Thymus (tissue), 11 donors: ENCODE measurements at regions not wholly inside any gene's neighbourhood (a gene's known extent, or its start where the extent isn't known, plus 50 kb on each side); places are given as distances from the start of the nearest gene placed in this dataset.

Source experiments
- DNase-seq, 9 donors: peaks; one replicate each; pipeline ENCODE4 v3.0.0-alpha.2; 2013; ENCODE audit warnings: low spot score in 9 of 9, low read depth in 6 of 9, missing footprints in 1 of 9
- H3K27ac ChIP-seq, 2 donors: one replicate each; pipeline ENCODE4 v1.5.1; 2013; ENCODE audit warnings: control low read depth in 1 of 2, low read depth in 1 of 2, low read length in 1 of 2, mild to moderate bottlenecking in 1 of 2, moderate library complexity in 1 of 2
- H3K27me3 ChIP-seq, 2 donors: one replicate each; pipeline ENCODE4 v1.5.1; 2013; ENCODE audit warnings: low read length in 1 of 2; ENCODE audit not compliant: control insufficient read depth in 2 of 2, insufficient read depth in 1 of 2
- H3K36me3 ChIP-seq, 2 donors: one replicate each; pipeline ENCODE4 v1.5.1; 2013; ENCODE audit warnings: low read length in 1 of 2, mild to moderate bottlenecking in 1 of 2, moderate library complexity in 1 of 2; ENCODE audit not compliant: control insufficient read depth in 2 of 2, insufficient read depth in 2 of 2
- H3K4me1 ChIP-seq, 2 donors: one replicate each; pipeline ENCODE4 v1.5.1; 2013; ENCODE audit warnings: low read length in 2 of 2; ENCODE audit not compliant: control insufficient read depth in 2 of 2, insufficient read depth in 2 of 2
- H3K4me3 ChIP-seq, 2 donors: one replicate each; pipeline ENCODE4 v1.5.1; 2013; ENCODE audit warnings: low read length in 2 of 2, control low read depth in 1 of 2, mild to moderate bottlenecking in 1 of 2
- H3K9me3 ChIP-seq, 2 donors: one replicate each; pipeline ENCODE4 v1.5.1; 2013; ENCODE audit warnings: low read length in 1 of 2, mild to moderate bottlenecking in 1 of 2; ENCODE audit not compliant: control insufficient read depth in 2 of 2, insufficient read depth in 1 of 2
- WGBS: extraction: QIAGEN DNeasy Blood & Tissue Kit; methylation state at CpG from one replicate; pipeline ENCODE4 v1.1.7; 2013; 5-methylcytosine and 5-hydroxymethylcytosine counted together
- donor health status: healthy.

DNA sequence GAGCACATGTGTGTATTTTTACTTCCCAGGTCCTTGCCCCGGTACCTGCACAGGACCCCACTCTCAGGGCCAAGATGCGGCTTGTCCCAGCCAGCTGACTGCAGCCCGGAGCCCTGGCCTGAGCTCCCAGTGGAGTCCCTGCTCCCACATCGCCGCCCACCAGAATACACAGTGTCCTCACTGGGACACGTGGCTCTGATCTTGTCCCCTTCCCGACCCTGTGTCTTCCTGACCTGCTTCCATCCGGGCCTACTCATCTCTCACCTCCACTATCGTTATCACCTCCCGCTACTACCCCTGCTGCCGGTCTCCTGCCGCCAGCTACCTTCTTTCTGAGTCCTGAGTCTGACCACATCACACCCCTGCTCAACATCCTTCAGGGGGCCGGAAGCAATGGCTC is 146.3 kb upstream of the CHST15 start:
- no peaks in the 10 kb centered on the region for H3K9me3 ChIP-seq
- H3K4me3 ChIP-seq, result no peak overlapping the region
- DNase-seq, result no peak
- no peak overlapping the region for H3K27ac ChIP-seq
- no peaks in the 10 kb centered on the region for H3K4me1 ChIP-seq
- no peaks in the 10 kb centered on the region for H3K27me3 ChIP-seq
- WGBS, result 93% methylated on average over 13 of the region's 13 CpGs
- H3K36me3 ChIP-seq, result no peaks in the 10 kb centered on the region

- H3K4me3 ChIP-seq, result no peak overlapping the region
- H3K27me3 ChIP-seq, result no peaks in the 10 kb centered on the region
- H3K36me3 ChIP-seq, result no peaks in the 10 kb centered on the region
- no peak overlapping the region for H3K27ac ChIP-seq
- H3K9me3 ChIP-seq, result no peaks in the 10 kb centered on the region
- 91% methylated on average over 2 of the region's 2 CpGs for WGBS
- H3K4me1 ChIP-seq, result no peaks in the 10 kb centered on the region
- DNase-seq, result no peak
These were observed 145.7 kb upstream of the CHST15 start for GRCh38 chr10:124239134-124239533.

GRCh38 chr10:124238367-124238766 is 145.0 kb upstream of the CHST15 start:
- Histone ChIP-seq H3K27me3 (no peaks in the 10 kb centered on the region), H3K4me3 (no peak overlapping the region), H3K36me3 (no peaks in the 10 kb centered on the region), H3K4me1 (no peaks in the 10 kb centered on the region), H3K9me3 (no peaks in the 10 kb centered on the region), H3K27ac (no peak overlapping the region)
- 93% methylated on average over 8 of the region's 8 CpGs for WGBS
- no peak for DNase-seq

DNA sequence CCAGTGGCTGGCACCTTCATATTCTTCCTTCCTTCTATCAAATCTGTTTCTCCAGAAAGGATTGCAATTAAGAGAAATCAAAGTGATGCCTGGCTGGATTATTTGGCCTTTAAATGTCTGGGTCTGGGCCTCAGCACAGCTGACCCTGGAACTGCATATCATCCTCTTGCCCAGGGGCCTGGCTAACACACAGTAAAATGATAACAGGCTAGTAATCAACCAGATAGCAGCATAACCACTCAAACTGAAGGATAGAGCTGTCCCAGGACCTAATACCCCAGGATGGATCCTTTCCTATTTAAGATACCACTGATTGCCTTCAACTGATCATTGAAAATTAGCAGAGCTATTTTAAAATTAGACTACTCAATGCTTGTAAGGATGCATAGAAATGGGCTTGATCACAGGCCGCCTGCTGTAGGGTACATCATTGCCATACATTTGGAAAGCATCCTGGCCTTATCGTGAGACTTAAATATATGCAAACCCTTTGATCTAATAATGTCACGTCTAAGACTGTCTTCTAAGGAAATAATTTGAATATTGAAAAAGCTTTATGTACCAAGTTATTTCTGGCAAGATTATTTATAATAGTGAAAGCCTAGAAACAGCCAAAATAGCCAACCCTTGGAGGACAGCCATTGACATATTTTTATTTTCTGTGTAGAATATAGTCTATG is 144.0 kb upstream of the CHST15 start:
- no peak for DNase-seq
- H3K27me3 ChIP-seq, result no peaks in the 10 kb centered on the region
- no peaks in the 10 kb centered on the region for H3K36me3 ChIP-seq
- 95% methylated on average over 3 of the region's 3 CpGs for WGBS
- peaks cover 0 to 5% of the 10 kb centered on the region in 2 donors for H3K4me1 ChIP-seq
- H3K9me3 ChIP-seq, result no peaks in the 10 kb centered on the region
- H3K4me3 ChIP-seq, result no peak overlapping the region
- H3K27ac ChIP-seq, result no peak overlapping the region

GRCh38 chr10:124236816-124237215 is 143.4 kb upstream of the CHST15 start:
- Histone ChIP-seq H3K36me3 (no peaks in the 10 kb centered on the region), H3K4me3 (no peak overlapping the region), H3K27me3 (no peaks in the 10 kb centered on the region), H3K27ac (no peak overlapping the region), H3K4me1 (peaks cover 0 to 5% of the 10 kb centered on the region in 2 donors), H3K9me3 (no peaks in the 10 kb centered on the region)
- 96% methylated on average over 7 of the region's 7 CpGs for WGBS
- no peak for DNase-seq

- Histone ChIP-seq H3K36me3 (no peaks in the 10 kb centered on the region), H3K27me3 (no peaks in the 10 kb centered on the region), H3K4me3 (no peak overlapping the region), H3K9me3 (no peaks in the 10 kb centered on the region), H3K4me1 (peaks cover 0 to 5% of the 10 kb centered on the region in 2 donors), H3K27ac (no peak overlapping the region)
- WGBS, result 90% methylated on average over 2 of the region's 2 CpGs
- no peak for DNase-seq
These were observed 142.7 kb upstream of the CHST15 start for GRCh38 chr10:124236136-124236535.

DNA sequence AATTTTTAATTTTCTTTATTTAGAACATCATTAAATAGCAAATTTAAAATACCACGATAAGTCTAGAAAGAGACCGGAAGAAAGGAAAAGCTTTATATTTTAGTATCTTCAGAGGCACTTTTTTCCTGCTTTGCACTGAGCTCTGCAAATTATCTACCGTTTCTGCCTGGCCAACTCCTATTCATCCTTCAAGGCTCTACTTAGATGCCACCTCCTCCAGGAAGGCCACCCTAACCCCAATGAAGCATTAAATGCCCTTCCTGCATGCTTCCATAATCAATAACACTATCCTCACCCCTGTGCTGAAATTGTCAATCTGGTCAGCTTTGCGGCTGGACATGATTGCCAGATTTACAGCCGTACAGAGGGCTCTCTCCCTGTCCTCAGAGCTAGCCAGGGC is 141.8 kb upstream of the CHST15 start:
- Histone ChIP-seq H3K4me3 (no peak overlapping the region), H3K27me3 (no peaks in the 10 kb centered on the region), H3K9me3 (no peaks in the 10 kb centered on the region), H3K27ac (no peak overlapping the region), H3K4me1 (peaks cover 0 to 5% of the 10 kb centered on the region in 2 donors), H3K36me3 (no peaks in the 10 kb centered on the region)
- WGBS, result 96% methylated on average over 5 of the region's 5 CpGs
- no peak for DNase-seq

DNA sequence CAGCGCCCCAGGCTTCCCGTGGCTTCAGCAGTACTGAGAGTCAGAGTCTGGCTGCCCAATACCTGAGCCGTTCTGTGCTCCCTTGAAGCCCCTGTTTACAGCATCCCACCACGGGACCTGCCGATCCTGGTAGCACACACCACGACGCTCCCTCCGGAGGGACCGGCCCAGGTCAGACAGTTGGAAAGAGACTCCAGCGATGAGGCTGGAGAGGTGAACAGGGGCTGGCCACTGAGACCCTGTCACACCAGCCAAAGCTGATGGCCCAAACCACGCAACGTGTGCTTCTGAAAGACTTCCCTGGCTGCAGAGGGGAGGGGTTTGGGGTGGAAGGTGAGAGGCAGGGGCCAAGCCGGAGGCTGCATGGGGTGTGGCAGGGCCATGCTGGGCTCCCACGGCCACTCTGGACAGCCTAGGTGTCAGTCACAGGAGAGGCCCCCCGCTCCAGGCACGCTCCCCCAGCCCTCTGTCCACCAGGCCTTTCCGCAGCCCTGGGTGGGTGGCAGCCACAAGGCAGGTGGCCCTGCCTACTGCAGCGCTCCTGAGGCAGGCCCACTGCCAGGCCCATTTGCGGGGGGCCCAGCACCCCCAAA is 140.2 kb upstream of the CHST15 start:
- no peaks in the 10 kb centered on the region for H3K27me3 ChIP-seq
- H3K4me1 ChIP-seq, result peaks cover 0 to 5% of the 10 kb centered on the region in 2 donors
- H3K9me3 ChIP-seq, result no peaks in the 10 kb centered on the region
- 92% methylated on average over 19 of the region's 19 CpGs for WGBS
- H3K36me3 ChIP-seq, result no peaks in the 10 kb centered on the region
- no peak for DNase-seq
- H3K4me3 ChIP-seq, result no peak overlapping the region
- no peak overlapping the region for H3K27ac ChIP-seq

DNA sequence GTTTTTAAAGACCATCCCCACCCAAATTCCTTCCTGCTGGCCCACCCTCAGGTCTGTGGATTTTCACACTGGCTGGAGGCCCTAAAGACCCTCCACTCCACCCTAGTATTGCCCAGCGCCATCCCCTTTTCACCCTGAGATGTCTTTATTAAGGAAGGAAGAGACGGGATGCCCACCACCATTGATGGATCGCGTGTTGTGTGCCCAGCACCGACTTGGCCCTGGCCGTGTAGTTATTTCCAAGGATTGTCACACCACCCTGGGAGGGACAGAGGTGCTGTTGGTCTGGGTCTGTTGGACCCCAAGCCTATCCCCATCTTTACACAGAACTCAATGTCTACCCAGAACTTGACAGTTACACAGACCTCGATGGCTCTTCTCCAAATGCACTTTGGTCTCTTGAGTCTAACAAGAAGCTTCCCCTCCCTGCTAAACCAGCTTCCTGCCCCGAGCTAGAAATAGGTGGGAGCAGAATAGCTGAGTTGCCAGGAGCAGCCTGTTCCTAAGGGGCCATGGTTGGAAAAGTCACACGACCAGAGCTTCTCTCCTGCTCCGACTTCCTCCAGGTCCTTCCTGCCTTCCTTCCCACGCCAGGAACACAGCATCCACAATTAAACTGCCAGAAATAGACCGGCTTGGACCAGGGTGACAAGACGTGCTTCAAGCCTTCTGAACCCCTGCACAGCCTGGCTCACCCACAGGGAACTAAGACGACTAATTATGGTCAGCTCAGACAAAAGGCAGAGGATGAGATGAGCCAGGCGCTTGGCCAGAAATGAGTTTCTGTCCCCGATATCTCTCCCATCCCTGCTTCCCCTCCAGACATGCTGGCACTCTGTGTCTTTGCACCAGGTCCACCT is 139.5 kb upstream of the CHST15 start:
- no peaks in the 10 kb centered on the region for H3K27me3 ChIP-seq
- H3K9me3 ChIP-seq, result no peaks in the 10 kb centered on the region
- peak in 1 of 9 donors; percentile 13 for DNase-seq
- H3K27ac ChIP-seq, result no peak overlapping the region
- H3K4me1 ChIP-seq, result peaks cover 0 to 5% of the 10 kb centered on the region in 2 donors
- WGBS, result 69% methylated on average over 16 of the region's 16 CpGs
- H3K36me3 ChIP-seq, result no peaks in the 10 kb centered on the region
- H3K4me3 ChIP-seq, result no peak overlapping the region
